ENCODE measurements at regions not wholly inside any gene's neighbourhood (a gene's known extent, or its start where the extent isn't known, plus 50 kb on each side); places are given as distances from the start of the nearest gene placed in this dataset.

DNA sequence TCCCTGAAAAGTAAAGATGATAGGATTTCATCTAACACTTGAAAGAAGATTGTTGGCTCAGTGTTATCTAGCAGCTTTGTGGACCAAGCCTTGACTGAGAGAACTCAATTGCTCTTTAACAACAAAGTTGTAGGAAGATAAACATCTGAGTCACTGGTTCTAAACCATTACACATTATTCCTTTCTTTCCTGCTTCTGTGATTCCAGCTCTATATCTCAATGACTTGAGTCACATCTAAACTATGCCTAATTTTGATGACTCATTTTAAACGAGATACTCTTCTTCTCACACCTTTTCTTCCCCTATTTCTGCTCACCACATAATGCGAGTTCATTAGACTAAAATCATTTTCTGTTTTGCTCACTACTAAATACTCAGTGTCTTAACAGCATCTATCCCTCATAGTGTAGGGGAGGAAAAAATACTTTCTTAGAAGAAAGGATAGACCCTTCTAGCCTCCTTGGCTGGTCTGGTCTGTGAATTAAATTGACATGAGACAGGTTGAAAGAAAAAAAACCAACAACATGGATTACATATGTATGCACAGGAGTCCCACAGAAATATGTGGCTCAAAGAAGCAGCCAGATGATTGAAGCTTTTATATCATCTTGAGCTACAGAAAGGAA, 201.4 kb downstream of the C12orf50 start:
- ChIA-PET POLR2A (no interaction called here), CTCF (interaction anchor here (0.9 to 1.2 kb wide), 3 partner anchors 13 to 24 kb away, joined by 3 to 4 read pairs (median 3); no protein-coding TSS in a partner anchor)
- no peak for DNase-seq (ENCODE audit: extremely low spot score)
- TF ChIP-seq CTCF (IDR thresholded peaks at IDR 0.05; ENCODE audit: control extremely low read depth, extremely low read depth, low read depth, missing control alignments), result no peak

DNA sequence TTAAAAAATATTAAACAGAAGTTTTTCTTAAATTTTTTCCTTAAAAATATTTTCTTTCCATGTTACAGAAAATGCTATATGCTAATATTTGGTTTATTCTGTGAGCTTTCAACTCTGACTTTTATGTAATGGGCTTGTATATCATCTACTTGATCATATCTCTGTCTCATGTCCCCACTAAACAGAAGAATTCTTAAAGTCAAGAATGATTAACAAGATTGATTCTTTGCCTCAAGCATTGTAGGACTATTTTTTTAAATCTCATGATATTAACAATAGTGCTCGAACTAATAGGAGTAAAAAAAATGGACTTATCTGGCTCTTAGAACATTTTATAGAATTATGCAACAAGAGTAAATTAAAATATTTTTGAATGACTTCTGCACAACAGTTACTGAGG, 206.3 kb downstream of the C12orf50 start:
- ChIA-PET CTCF (interaction anchor here (2.1 kb wide), 1 partner anchor 24 kb away, joined by 5 read pairs; no protein-coding TSS in a partner anchor), POLR2A (no interaction called here)
- no peak for TF ChIP-seq CTCF (IDR thresholded peaks at IDR 0.05; ENCODE audit: control extremely low read depth, extremely low read depth, low read depth, missing control alignments)
- DNase-seq (ENCODE audit: extremely low spot score), result no peak

DNA sequence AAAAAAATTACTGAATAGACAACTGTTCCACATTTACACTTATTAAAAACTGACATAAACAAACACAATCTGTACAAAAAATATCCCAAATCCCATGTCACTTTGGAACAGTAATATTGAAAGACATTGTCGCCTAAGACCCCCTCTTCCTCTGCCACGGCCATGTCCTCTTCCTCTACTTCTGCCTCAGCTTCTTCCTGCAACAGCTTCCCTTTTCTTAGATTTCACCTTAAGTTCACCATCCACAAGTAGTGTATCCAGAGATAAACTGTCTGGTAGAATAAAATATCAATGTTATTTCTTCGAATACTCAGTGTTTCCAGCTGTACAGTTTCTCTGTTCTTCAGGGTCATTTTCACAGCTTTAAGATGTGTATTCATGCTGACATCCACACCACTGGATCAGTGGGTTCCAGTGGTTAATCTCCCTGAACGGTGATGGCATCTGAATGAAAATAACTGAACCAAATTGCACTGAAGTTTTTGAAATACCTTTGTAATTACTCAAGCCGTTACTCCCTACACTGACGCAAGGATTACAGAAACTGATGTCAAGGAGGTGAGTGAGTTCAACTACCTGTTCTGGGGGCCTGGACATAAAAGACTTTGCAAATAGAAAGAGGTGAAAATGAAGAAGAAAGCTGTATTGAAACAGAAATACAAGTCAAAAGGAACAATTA, 208.5 kb downstream of the C12orf50 start:
- no peak for DNase-seq (ENCODE audit: extremely low spot score)
- TF ChIP-seq CTCF (IDR thresholded peaks at IDR 0.05; ENCODE audit: control extremely low read depth, extremely low read depth, low read depth, missing control alignments), result no peak
- ChIA-PET CTCF (interaction anchor here (0.9 kb wide), 1 partner anchor 28 kb away, joined by 4 read pairs; no protein-coding TSS in a partner anchor), POLR2A (no interaction called here)

DNA sequence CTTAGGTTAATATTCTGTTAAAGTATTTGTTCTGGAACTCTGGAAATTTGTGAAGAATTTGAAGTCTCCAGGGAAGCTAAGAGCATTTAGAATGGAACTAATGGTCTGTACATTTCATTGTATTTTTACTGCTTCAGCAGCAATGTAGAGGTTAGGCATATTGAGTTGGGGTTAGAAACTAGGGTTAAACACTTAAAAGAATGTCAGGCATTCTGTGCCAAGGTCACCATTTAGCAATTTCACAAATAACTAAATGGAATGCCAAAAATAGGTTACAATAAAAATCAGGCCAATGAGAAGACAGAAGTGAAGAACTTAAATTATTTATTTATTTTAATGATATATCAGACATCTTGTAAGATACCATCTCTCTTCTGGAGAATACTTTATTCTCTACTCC, 210.8 kb downstream of the C12orf50 start:
- CTCF ChIA-PET, result no interaction called here
- POLR2A ChIA-PET, result no interaction called here
- TF ChIP-seq CTCF (IDR thresholded peaks at IDR 0.05; ENCODE audit: control extremely low read depth, extremely low read depth, low read depth, missing control alignments), result no peak
- DNase-seq (ENCODE audit: extremely low spot score), result no peak

- TF ChIP-seq CTCF (IDR thresholded peaks at IDR 0.05; ENCODE audit: control extremely low read depth, extremely low read depth, low read depth, missing control alignments), result no peak
- POLR2A ChIA-PET, result no interaction called here
- no peak for DNase-seq (ENCODE audit: extremely low spot score)
- CTCF ChIA-PET, result interaction anchor here (1.0 to 1.6 kb wide), 3 partner anchors 9 to 29 kb away, joined by 3 to 6 read pairs (median 5); no protein-coding TSS in a partner anchor
These were observed 213.2 kb downstream of the C12orf50 start for GRCh38 chr12:87815771-87816585.

- no peak for DNase-seq (ENCODE audit: extremely low spot score)
- ChIA-PET CTCF (no interaction called here), POLR2A (no interaction called here)
- no peak for TF ChIP-seq CTCF (IDR thresholded peaks at IDR 0.05; ENCODE audit: control extremely low read depth, extremely low read depth, low read depth, missing control alignments)
These were observed 214.6 kb downstream of the C12orf50 start for GRCh38 chr12:87814625-87815024.
